ENCODE measurements at regions not wholly inside any gene's neighbourhood (a gene's known extent, or its start where the extent isn't known, plus 50 kb on each side); places are given as distances from the start of the nearest gene placed in this dataset.

DNA sequence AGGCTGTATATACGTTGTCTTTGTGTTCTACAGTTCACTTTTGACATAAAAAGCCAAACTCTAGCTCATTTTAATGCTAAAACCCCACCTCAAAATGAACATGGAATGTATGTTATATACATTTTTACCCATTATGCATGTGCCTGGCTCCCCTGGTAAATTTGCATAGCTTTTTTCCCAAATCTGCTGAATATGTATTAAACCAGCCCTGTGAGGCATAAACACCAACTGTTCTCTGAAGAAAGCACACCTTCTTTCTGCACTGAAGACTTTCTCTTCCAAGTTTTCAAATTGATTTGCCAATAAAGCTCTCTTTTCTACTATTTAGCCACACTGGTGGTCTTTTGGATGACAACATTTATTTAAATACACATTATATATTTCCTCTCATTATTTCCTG is 549.4 kb downstream of the TRIB2 start (continued):
- TF ChIP-seq, protein P1, sequence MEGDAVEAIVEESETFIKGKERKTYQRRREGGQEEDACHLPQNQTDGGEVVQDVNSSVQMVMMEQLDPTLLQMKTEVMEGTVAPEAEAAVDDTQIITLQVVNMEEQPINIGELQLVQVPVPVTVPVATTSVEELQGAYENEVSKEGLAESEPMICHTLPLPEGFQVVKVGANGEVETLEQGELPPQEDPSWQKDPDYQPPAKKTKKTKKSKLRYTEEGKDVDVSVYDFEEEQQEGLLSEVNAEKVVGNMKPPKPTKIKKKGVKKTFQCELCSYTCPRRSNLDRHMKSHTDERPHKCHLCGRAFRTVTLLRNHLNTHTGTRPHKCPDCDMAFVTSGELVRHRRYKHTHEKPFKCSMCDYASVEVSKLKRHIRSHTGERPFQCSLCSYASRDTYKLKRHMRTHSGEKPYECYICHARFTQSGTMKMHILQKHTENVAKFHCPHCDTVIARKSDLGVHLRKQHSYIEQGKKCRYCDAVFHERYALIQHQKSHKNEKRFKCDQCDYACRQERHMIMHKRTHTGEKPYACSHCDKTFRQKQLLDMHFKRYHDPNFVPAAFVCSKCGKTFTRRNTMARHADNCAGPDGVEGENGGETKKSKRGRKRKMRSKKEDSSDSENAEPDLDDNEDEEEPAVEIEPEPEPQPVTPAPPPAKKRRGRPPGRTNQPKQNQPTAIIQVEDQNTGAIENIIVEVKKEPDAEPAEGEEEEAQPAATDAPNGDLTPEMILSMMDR (IDR thresholded peaks at IDR 0.05) = no peak
- TF ChIP-seq ESRRA (CRISPR knock-in tag; IDR thresholded peaks at IDR 0.05; ENCODE audit: borderline replicate concordance) (no peak), KAT7 (CRISPR knock-in tag; IDR thresholded peaks at IDR 0.05; ENCODE audit: borderline replicate concordance) (no peak)
- TF ChIP-seq, protein P2, sequence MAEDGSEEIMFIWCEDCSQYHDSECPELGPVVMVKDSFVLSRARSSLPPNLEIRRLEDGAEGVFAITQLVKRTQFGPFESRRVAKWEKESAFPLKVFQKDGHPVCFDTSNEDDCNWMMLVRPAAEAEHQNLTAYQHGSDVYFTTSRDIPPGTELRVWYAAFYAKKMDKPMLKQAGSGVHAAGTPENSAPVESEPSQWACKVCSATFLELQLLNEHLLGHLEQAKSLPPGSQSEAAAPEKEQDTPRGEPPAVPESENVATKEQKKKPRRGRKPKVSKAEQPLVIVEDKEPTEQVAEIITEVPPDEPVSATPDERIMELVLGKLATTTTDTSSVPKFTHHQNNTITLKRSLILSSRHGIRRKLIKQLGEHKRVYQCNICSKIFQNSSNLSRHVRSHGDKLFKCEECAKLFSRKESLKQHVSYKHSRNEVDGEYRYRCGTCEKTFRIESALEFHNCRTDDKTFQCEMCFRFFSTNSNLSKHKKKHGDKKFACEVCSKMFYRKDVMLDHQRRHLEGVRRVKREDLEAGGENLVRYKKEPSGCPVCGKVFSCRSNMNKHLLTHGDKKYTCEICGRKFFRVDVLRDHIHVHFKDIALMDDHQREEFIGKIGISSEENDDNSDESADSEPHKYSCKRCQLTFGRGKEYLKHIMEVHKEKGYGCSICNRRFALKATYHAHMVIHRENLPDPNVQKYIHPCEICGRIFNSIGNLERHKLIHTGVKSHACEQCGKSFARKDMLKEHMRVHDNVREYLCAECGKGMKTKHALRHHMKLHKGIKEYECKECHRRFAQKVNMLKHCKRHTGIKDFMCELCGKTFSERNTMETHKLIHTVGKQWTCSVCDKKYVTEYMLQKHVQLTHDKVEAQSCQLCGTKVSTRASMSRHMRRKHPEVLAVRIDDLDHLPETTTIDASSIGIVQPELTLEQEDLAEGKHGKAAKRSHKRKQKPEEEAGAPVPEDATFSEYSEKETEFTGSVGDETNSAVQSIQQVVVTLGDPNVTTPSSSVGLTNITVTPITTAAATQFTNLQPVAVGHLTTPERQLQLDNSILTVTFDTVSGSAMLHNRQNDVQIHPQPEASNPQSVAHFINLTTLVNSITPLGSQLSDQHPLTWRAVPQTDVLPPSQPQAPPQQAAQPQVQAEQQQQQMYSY (CRISPR knock-in tag; IDR thresholded peaks at IDR 0.05) = no peak

DNA sequence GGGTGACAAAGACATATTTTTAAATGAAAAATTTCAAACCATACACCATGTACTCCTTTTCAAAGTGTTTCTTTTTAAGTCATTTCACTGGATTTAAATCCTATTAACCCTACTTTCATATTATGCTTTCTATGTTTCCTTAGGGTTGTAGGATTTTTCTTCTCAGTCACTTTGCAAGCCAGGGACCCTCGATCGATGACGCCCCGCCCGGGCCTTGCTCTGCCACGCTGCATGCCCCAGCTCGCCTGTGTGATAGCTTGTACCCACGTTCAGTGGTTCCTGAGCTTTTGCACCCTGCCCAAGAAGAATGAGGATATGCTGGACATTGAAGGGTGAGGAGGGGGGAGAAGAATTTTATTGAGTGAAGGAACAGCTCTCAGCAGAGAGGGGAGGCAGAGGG is 568.0 kb downstream of the TRIB2 start:
- no peaks in the 10 kb centered on the region for H3K4me1 Mint-ChIP-seq
- TF ChIP-seq CBFB (CRISPR knock-in tag; IDR thresholded peaks at IDR 0.05; ENCODE audit: low read depth) (no peak), ZNF232 (CRISPR knock-in tag; IDR thresholded peaks at IDR 0.05) (no peak), OVOL2 (CRISPR knock-in tag; IDR thresholded peaks at IDR 0.05; ENCODE audit: borderline replicate concordance) (no peak), JAZF1 (CRISPR knock-in tag; IDR thresholded peaks at IDR 0.05) (no peak), TCF7 (CRISPR knock-in tag; IDR thresholded peaks at IDR 0.05; ENCODE audit: low read depth) (no peak), EMX1 (CRISPR knock-in tag; IDR thresholded peaks at IDR 0.05) (no peak), NFE2L1 (CRISPR knock-in tag; IDR thresholded peaks at IDR 0.05) (no peak), ZNF121 (CRISPR knock-in tag; IDR thresholded peaks at IDR 0.05) (no peak), MYBL2 (CRISPR knock-in tag; IDR thresholded peaks at IDR 0.05) (no peak), HMGA2 (CRISPR knock-in tag; IDR thresholded peaks at IDR 0.05) (no peak), NR3C1 (CRISPR knock-in tag; conservative IDR thresholded peaks at IDR 0.05; ENCODE audit: low read depth) (no peak), SOX15 (CRISPR knock-in tag; IDR thresholded peaks at IDR 0.05) (no peak), NR2C2 (CRISPR knock-in tag; IDR thresholded peaks at IDR 0.05) (no peak), SMAD4 (CRISPR knock-in tag; IDR thresholded peaks at IDR 0.05) (no peak)
- TF ChIP-seq, protein P3, sequence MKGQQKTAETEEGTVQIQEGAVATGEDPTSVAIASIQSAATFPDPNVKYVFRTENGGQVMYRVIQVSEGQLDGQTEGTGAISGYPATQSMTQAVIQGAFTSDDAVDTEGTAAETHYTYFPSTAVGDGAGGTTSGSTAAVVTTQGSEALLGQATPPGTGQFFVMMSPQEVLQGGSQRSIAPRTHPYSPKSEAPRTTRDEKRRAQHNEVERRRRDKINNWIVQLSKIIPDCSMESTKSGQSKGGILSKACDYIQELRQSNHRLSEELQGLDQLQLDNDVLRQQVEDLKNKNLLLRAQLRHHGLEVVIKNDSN (CRISPR knock-in tag; IDR thresholded peaks at IDR 0.05) = no peak
- TF ChIP-seq, protein P1 (IDR thresholded peaks at IDR 0.05) = no peak
- TF ChIP-seq, protein P4, sequence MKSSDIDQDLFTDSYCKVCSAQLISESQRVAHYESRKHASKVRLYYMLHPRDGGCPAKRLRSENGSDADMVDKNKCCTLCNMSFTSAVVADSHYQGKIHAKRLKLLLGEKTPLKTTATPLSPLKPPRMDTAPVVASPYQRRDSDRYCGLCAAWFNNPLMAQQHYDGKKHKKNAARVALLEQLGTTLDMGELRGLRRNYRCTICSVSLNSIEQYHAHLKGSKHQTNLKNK (CRISPR knock-in tag; IDR thresholded peaks at IDR 0.05) = no peak
- TF ChIP-seq, protein P5, sequence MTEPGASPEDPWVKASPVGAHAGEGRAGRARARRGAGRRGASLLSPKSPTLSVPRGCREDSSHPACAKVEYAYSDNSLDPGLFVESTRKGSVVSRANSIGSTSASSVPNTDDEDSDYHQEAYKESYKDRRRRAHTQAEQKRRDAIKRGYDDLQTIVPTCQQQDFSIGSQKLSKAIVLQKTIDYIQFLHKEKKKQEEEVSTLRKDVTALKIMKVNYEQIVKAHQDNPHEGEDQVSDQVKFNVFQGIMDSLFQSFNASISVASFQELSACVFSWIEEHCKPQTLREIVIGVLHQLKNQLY (CRISPR knock-in tag; IDR thresholded peaks at IDR 0.05) = no peak
- ATAC-seq = no peak

More for the DNA sequence above, 568.0 kb downstream of the TRIB2 start:
- ChIA-PET CTCF (no interaction called here), POLR2A (no interaction called here)
- Mint-ChIP-seq H3K4me3 (no peak overlapping the region), H3K9me3 (peaks cover 3% of the 10 kb centered on the region; the same call in 1 of the 2 replicates), H3K36me3 (no peaks in the 10 kb centered on the region), H3K27me3 (ENCODE audit: low read depth) (no peaks in the 10 kb centered on the region; the same call in 1 of the 2 replicates), H3K27ac (no peak overlapping the region)
- DNase-seq (ENCODE audit: low spot score) = no peak

All from WTC11 (cell line).